GM23338 (cell line): ENCODE measurements at regions not wholly inside any gene's neighbourhood (a gene's known extent, or its start where the extent isn't known, plus 50 kb on each side); places are given as distances from the start of the nearest gene placed in this dataset.

Experiments
- ATAC-seq: fragments of 200-7000 bp; cut with Tn5 transposase; 3 replicates; pipeline ENCODE4 v1.9.1; 2020
- DNase-seq: peaks from one replicate; pipeline ENCODE4 v3.0.0-alpha.2; 2015; ENCODE audit warnings: low spot score
- H2AFZ ChIP-seq: fragments of 200-600 bp; sonication (generic); 2 replicates; pipeline ENCODE4 v1.8.0; 2016; ENCODE audit warnings: antibody characterized with exemption, mild to moderate bottlenecking, moderate library complexity
- H3F3A ChIP-seq: fragments of 200-600 bp; sonication (generic); replicated peaks from 2 replicates; pipeline ENCODE4 v1.8.0; 2017; ENCODE audit warnings: antibody characterized with exemption, mixed run types, low read depth
- H3K27ac ChIP-seq: fragments of 200-600 bp; sonication (generic); 2 replicates; pipeline ENCODE4 v1.6.1; 2016; ENCODE audit warnings: low read depth
- H3K27me3 ChIP-seq: fragments of 200-600 bp; sonication (generic); 2 replicates; pipeline ENCODE4 v1.8.0; 2016; ENCODE audit warnings: mild to moderate bottlenecking, mixed run types, moderate library complexity; ENCODE audit not compliant: insufficient read depth
- H3K36me3 ChIP-seq: fragments of 200-600 bp; sonication (generic); 2 replicates; pipeline ENCODE4 v1.8.0; 2016; ENCODE audit warnings: mild to moderate bottlenecking; ENCODE audit not compliant: insufficient read depth
- H3K4me1 ChIP-seq: fragments of 200-600 bp; sonication (generic); 2 replicates; pipeline ENCODE4 v1.8.0; 2016; ENCODE audit warnings: mild to moderate bottlenecking, moderate library complexity; ENCODE audit not compliant: insufficient read depth
- H3K4me2 ChIP-seq: fragments of 200-600 bp; sonication (generic); 2 replicates; pipeline ENCODE4 v1.7.1; 2017; ENCODE audit warnings: mixed run types
- H3K4me3 ChIP-seq: fragments of 200-600 bp; sonication (generic); 2 replicates; pipeline ENCODE4 v1.6.1; 2016; ENCODE audit warnings: mixed run types
- H3K79me2 ChIP-seq: fragments of 200-600 bp; sonication (generic); replicated peaks from 2 replicates; pipeline ENCODE4 v1.8.0; 2017; ENCODE audit warnings: mild to moderate bottlenecking; ENCODE audit not compliant: insufficient read depth
- H3K9me2 ChIP-seq: fragments of 200-600 bp; sonication (generic); 2 replicates; pipeline ENCODE4 v1.8.0; 2017; ENCODE audit not compliant: insufficient read depth
- H4K20me1 ChIP-seq: fragments of 200-600 bp; sonication (generic); replicated peaks from 2 replicates; pipeline ENCODE4 v1.8.0; 2017; ENCODE audit warnings: mild to moderate bottlenecking; ENCODE audit not compliant: insufficient read depth
- H3K27ac Mint-ChIP-seq: 2 replicates; pipeline ENCODE4 v1.8.0; 2020; ENCODE audit warnings: inconsistent platforms, mild to moderate bottlenecking, moderate library complexity, mixed read lengths
- H3K27me3 Mint-ChIP-seq: 3 replicates; pipeline ENCODE4 v1.8.0; 2022; ENCODE audit warnings: low read depth, mild to moderate bottlenecking, moderate library complexity, mixed read lengths, inconsistent platforms; ENCODE audit not compliant: insufficient read depth, poor library complexity
- H3K36me3 Mint-ChIP-seq: 3 replicates; pipeline ENCODE4 v1.8.0; 2021; ENCODE audit warnings: low read depth, mild to moderate bottlenecking, inconsistent platforms, moderate library complexity, mixed read lengths
- H3K4me1 Mint-ChIP-seq: 3 replicates; pipeline ENCODE4 v1.8.0; 2020; ENCODE audit warnings: mild to moderate bottlenecking, inconsistent platforms, mixed read lengths
- H3K4me3 Mint-ChIP-seq: 3 replicates; pipeline ENCODE4 v1.8.0; 2021; ENCODE audit warnings: moderate library complexity, mild to moderate bottlenecking, inconsistent platforms, mixed read lengths
- H3K9me3 Mint-ChIP-seq: 3 replicates; pipeline ENCODE4 v1.8.0; 2020; ENCODE audit warnings: moderate library complexity, mild to moderate bottlenecking, inconsistent platforms, mixed read lengths
- CREB1 ChIP-seq: fragments of 250-450 bp; sonication (Bioruptor Pico); IDR thresholded peaks from 2 replicates; pipeline ENCODE4 v1.5.0; 2020; ENCODE audit warnings: low read depth, mild to moderate bottlenecking, moderate library complexity
- ETS1 ChIP-seq: IDR thresholded peaks from 2 replicates; pipeline ENCODE4 v1.6.1; 2016; ENCODE audit warnings: antibody characterized with exemption
- EZH2 ChIP-seq: fragments of 200-600 bp; sonication (generic); IDR thresholded peaks from one replicate; pipeline ENCODE4 v1.8.0; 2017; ENCODE audit warnings: antibody characterized with exemption, mild to moderate bottlenecking, low read depth; ENCODE audit not compliant: unreplicated experiment
- EZH2phosphoT487 ChIP-seq: fragments of 200-600 bp; sonication (generic); IDR thresholded peaks from one replicate; pipeline ENCODE4 v1.8.1; 2018; ENCODE audit warnings: antibody characterized with exemption; ENCODE audit not compliant: unreplicated experiment
- JUNB ChIP-seq: IDR thresholded peaks from one replicate; pipeline ENCODE4 v1.6.1; 2016; ENCODE audit warnings: antibody characterized with exemption; ENCODE audit not compliant: unreplicated experiment
- NANOG ChIP-seq: IDR thresholded peaks from 2 replicates; pipeline ENCODE4 v1.6.1; 2016; ENCODE audit warnings: antibody characterized with exemption, borderline replicate concordance
- POLR2AphosphoS5 ChIP-seq: IDR thresholded peaks from 2 replicates; pipeline ENCODE4 v1.6.1; 2016; ENCODE audit warnings: antibody characterized with exemption, low read depth
- ZNF114 ChIP-seq: fragments of 250-450 bp; sonication (Bioruptor Pico); IDR thresholded peaks from 2 replicates; pipeline ENCODE4 v1.5.0; 2020; ENCODE audit warnings: mild to moderate bottlenecking, moderate library complexity
- TF ChIP-seq, protein P1 (sequence below): IDR thresholded peaks from one replicate; pipeline ENCODE4 v1.6.1; 2018; ENCODE audit warnings: antibody characterized with exemption; ENCODE audit not compliant: unreplicated experiment
- TF ChIP-seq, protein P2 (sequence below), 2 experiments: fragments of 200-600 bp in 1 of 2; sonication (generic) in 1 of 2; conservative IDR thresholded peaks; 2 replicates each; pipeline versions ENCODE4 v1.5.1 to v1.6.1; 2016 to 2017; ENCODE audit warnings: antibody characterized with exemption in 2 of 2, low read depth in 2 of 2, mild to moderate bottlenecking in 2 of 2, moderate library complexity in 1 of 2

DNA sequence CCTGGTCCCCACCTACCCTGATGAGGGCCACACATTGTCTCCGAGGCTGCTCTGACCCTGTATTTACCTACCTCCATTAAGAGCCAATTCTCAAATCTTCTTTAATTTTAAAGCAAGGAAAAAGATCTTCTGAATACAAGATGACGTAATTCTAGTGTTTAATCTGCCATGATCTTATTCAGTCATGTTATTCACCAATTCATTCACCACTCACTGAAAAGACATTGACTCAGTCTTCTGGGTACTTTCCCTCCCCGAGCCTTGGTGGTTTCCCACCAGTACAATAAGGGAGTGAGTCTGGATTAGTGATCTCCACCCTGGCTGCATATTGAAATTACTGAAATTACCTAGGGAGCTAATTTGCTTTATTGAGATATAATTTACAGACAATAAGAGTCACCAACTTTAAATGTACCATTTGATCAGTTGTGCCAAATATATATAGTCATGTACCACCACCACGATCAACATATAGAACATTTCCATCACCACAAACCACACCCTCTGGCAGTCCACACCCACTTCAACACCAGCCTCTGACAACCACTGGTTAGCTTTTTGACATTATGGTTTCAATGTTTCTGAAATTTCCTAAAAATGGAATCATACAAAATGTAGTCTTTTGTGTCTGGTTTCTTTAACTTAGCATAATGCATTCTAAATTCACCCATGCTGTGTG lies 117.5 kb upstream of the UNC5B start:
- ATAC-seq, result no peak
- H3K4me2 ChIP-seq, result no peak overlapping the region
- H3K4me1 ChIP-seq, result no peaks in the 10 kb centered on the region
- H3K4me3 Mint-ChIP-seq, result no peak overlapping the region
- no peak overlapping the region for H3K27ac ChIP-seq
- no peaks in the 10 kb centered on the region for H3F3A ChIP-seq
- H3K27ac Mint-ChIP-seq, result no peak overlapping the region
- H3K4me3 ChIP-seq, result no peak overlapping the region
- H3K9me2 ChIP-seq, result no peaks in the 10 kb centered on the region
- no peak overlapping the region for H2AFZ ChIP-seq
- no peaks in the 10 kb centered on the region for H3K36me3 ChIP-seq
- TF ChIP-seq, protein P1, sequence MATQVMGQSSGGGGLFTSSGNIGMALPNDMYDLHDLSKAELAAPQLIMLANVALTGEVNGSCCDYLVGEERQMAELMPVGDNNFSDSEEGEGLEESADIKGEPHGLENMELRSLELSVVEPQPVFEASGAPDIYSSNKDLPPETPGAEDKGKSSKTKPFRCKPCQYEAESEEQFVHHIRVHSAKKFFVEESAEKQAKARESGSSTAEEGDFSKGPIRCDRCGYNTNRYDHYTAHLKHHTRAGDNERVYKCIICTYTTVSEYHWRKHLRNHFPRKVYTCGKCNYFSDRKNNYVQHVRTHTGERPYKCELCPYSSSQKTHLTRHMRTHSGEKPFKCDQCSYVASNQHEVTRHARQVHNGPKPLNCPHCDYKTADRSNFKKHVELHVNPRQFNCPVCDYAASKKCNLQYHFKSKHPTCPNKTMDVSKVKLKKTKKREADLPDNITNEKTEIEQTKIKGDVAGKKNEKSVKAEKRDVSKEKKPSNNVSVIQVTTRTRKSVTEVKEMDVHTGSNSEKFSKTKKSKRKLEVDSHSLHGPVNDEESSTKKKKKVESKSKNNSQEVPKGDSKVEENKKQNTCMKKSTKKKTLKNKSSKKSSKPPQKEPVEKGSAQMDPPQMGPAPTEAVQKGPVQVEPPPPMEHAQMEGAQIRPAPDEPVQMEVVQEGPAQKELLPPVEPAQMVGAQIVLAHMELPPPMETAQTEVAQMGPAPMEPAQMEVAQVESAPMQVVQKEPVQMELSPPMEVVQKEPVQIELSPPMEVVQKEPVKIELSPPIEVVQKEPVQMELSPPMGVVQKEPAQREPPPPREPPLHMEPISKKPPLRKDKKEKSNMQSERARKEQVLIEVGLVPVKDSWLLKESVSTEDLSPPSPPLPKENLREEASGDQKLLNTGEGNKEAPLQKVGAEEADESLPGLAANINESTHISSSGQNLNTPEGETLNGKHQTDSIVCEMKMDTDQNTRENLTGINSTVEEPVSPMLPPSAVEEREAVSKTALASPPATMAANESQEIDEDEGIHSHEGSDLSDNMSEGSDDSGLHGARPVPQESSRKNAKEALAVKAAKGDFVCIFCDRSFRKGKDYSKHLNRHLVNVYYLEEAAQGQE, result no peak
- no peak for TF ChIP-seq EZH2
- no peak for TF ChIP-seq JUNB
- no peak for TF ChIP-seq CREB1 (CRISPR knock-in tag)
- no peak for TF ChIP-seq EZH2phosphoT487
- no peak for TF ChIP-seq ETS1
- no peak for TF ChIP-seq ZNF114
- TF ChIP-seq POLR2AphosphoS5, result no peak
- DNase-seq, result no peak
- no peaks in the 10 kb centered on the region; the same call in 2 of the 3 replicates for H3K9me3 Mint-ChIP-seq
- H3K4me1 Mint-ChIP-seq, result peaks cover 6% of the 10 kb centered on the region
- no peaks in the 10 kb centered on the region for H3K79me2 ChIP-seq
- no peaks in the 10 kb centered on the region for H3K36me3 Mint-ChIP-seq
- H4K20me1 ChIP-seq, result no peaks in the 10 kb centered on the region
- no peaks in the 10 kb centered on the region for H3K27me3 ChIP-seq
- H3K27me3 Mint-ChIP-seq, result peaks cover 2% of the 10 kb centered on the region

GRCh38 chr10:71099731-71100361 lies 112.5 kb upstream of the UNC5B start:
- Histone ChIP-seq H3K79me2 (no peaks in the 10 kb centered on the region), H3K27ac (no peak overlapping the region), H3K27me3 (no peaks in the 10 kb centered on the region), H3K4me3 (no peak overlapping the region), H3K4me2 (no peak overlapping the region), H2AFZ (no peak overlapping the region), H3K36me3 (no peaks in the 10 kb centered on the region), H4K20me1 (no peaks in the 10 kb centered on the region), H3F3A (no peaks in the 10 kb centered on the region), H3K4me1 (no peaks in the 10 kb centered on the region), H3K9me2 (no peaks in the 10 kb centered on the region)
- TF ChIP-seq ZNF114, result no peak
- no peak for TF ChIP-seq JUNB
- no peak for TF ChIP-seq ETS1
- TF ChIP-seq EZH2phosphoT487, result no peak
- no peak for TF ChIP-seq NANOG
- TF ChIP-seq, protein P1, result no peak
- no peak for TF ChIP-seq POLR2AphosphoS5
- no peak for TF ChIP-seq CREB1 (CRISPR knock-in tag)
- TF ChIP-seq, protein P2, sequence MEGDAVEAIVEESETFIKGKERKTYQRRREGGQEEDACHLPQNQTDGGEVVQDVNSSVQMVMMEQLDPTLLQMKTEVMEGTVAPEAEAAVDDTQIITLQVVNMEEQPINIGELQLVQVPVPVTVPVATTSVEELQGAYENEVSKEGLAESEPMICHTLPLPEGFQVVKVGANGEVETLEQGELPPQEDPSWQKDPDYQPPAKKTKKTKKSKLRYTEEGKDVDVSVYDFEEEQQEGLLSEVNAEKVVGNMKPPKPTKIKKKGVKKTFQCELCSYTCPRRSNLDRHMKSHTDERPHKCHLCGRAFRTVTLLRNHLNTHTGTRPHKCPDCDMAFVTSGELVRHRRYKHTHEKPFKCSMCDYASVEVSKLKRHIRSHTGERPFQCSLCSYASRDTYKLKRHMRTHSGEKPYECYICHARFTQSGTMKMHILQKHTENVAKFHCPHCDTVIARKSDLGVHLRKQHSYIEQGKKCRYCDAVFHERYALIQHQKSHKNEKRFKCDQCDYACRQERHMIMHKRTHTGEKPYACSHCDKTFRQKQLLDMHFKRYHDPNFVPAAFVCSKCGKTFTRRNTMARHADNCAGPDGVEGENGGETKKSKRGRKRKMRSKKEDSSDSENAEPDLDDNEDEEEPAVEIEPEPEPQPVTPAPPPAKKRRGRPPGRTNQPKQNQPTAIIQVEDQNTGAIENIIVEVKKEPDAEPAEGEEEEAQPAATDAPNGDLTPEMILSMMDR (conservative IDR thresholded peaks at IDR 0.05; ENCODE audit: low read depth in 2 of 2), result no peak
- no peaks in the 10 kb centered on the region for H3K27me3 Mint-ChIP-seq
- ATAC-seq (no peak), DNase-seq (no peak)
- H3K4me1 Mint-ChIP-seq, result no peaks in the 10 kb centered on the region
- no peaks in the 10 kb centered on the region for H3K36me3 Mint-ChIP-seq
- no peaks in the 10 kb centered on the region; the same call in 2 of the 3 replicates for H3K9me3 Mint-ChIP-seq
- H3K27ac Mint-ChIP-seq, result no peak overlapping the region
- H3K4me3 Mint-ChIP-seq, result no peak overlapping the region
